ENCODE measurements at regions not wholly inside any gene's neighbourhood (a gene's known extent, or its start where the extent isn't known, plus 50 kb on each side); places are given as distances from the start of the nearest gene placed in this dataset.

DNA sequence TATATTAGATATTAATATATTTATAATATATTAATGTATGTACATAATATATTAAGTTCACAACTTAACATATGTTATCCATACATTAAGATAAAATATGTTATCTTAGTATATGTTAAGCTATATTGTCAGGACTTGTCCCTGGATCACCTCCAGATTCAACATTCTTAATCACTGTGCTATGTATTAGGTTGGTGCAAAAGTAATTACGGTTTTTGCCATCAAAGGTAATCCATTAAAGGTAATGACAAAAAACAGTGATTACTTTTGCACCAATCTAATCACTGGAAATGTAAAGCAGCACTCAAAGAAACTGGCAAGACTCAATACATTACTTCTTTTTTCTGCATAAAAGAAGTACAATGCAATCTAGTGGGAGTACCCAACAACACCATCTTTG lies 1099.0 kb upstream of the SLC39A10 start:
- TF ChIP-seq, protein P1, sequence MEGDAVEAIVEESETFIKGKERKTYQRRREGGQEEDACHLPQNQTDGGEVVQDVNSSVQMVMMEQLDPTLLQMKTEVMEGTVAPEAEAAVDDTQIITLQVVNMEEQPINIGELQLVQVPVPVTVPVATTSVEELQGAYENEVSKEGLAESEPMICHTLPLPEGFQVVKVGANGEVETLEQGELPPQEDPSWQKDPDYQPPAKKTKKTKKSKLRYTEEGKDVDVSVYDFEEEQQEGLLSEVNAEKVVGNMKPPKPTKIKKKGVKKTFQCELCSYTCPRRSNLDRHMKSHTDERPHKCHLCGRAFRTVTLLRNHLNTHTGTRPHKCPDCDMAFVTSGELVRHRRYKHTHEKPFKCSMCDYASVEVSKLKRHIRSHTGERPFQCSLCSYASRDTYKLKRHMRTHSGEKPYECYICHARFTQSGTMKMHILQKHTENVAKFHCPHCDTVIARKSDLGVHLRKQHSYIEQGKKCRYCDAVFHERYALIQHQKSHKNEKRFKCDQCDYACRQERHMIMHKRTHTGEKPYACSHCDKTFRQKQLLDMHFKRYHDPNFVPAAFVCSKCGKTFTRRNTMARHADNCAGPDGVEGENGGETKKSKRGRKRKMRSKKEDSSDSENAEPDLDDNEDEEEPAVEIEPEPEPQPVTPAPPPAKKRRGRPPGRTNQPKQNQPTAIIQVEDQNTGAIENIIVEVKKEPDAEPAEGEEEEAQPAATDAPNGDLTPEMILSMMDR (IDR thresholded peaks at IDR 0.05; ENCODE audit: low read depth, low read length): no peak
- no peak for TF ChIP-seq EZH2phosphoT487 (IDR thresholded peaks at IDR 0.05; ENCODE audit: low read depth)
